ENCODE measurements at regions not wholly inside any gene's neighbourhood (a gene's known extent, or its start where the extent isn't known, plus 50 kb on each side); places are given as distances from the start of the nearest gene placed in this dataset.

- no peak overlapping the region for H3K27ac ChIP-seq (ENCODE audit: insufficient read depth, low read depth, low read length)
- no TSS peak for BruUV-seq (replicated peaks)
- intact Hi-C loops (cut with micrococcal nuclease) (no loop called here), dilution Hi-C loops (cut with MboI; ENCODE audit: extremely low pct_ligation_motif_present, low sequenced_read_pairs) (no loop called here)
- no peaks in the 10 kb centered on the region for H3K27me3 ChIP-seq (ENCODE audit: control insufficient read depth in 2 of 2, insufficient read depth in 2 of 2, low read length in 2 of 2)
- H3K9me3 ChIP-seq (replicated peaks; ENCODE audit: control insufficient read depth, insufficient read depth, low read length), result no peaks in the 10 kb centered on the region
- H3K9me1 ChIP-seq (replicated peaks; ENCODE audit: control insufficient read depth, extremely low read depth, insufficient read depth, low read length), result no peaks in the 10 kb centered on the region
- no peak overlapping the region for H3K4me3 ChIP-seq (replicated peaks in 1 of 3; ENCODE audit: insufficient read depth in 1 of 3, low read depth in 1 of 3, low read length in 3 of 3)
- H3K4me2 ChIP-seq (ENCODE audit: insufficient read depth, low read length), result no peak overlapping the region
- peaks cover 29% of the 10 kb centered on the region for H3K4me1 ChIP-seq (ENCODE audit: control insufficient read depth, extremely low read depth, insufficient read depth, low read length)
- FAIRE-seq (no peak), DNase-seq (ENCODE audit: low read depth, low spot score) (no peak)
- no peaks in the 10 kb centered on the region for H4K20me1 ChIP-seq (replicated peaks; ENCODE audit: control insufficient read depth, extremely low read depth, insufficient read depth, low read length)
- no peaks in the 10 kb centered on the region for H3K79me2 ChIP-seq (ENCODE audit: control insufficient read depth, insufficient read depth, low read length)
- POLR2A ChIA-PET, result no interaction called here
- CTCF ChIA-PET, result no interaction called here
- no peak overlapping the region for H3K9ac ChIP-seq (replicated peaks; ENCODE audit: extremely low read depth, insufficient read depth, low read length)
- H3K36me3 ChIP-seq (ENCODE audit: control insufficient read depth in 2 of 2, extremely low read depth in 1 of 2, insufficient read depth in 2 of 2, low read length in 2 of 2), result no peaks in the 10 kb centered on the region
- H2AFZ ChIP-seq (ENCODE audit: low read depth, low read length), result peak overlapping the region; percentile 85
- TF ChIP-seq MAX (IDR thresholded peaks at IDR 0.05; ENCODE audit: insufficient read depth, insufficient read length), result no peak
- no peak for TF ChIP-seq POLR2A (IDR thresholded peaks at IDR 0.05; ENCODE audit: low read depth, low read length)
- no peak for TF ChIP-seq JUN (IDR thresholded peaks at IDR 0.05; ENCODE audit: borderline replicate concordance, insufficient read depth, insufficient read length, low read depth)
- no peak for TF ChIP-seq FOS (IDR thresholded peaks at IDR 0.05; ENCODE audit: borderline replicate concordance, insufficient read depth, low read length)
- TF ChIP-seq CTCF (IDR thresholded peaks at IDR 0.05; ENCODE audit: extremely low read depth in 1 of 2, insufficient read depth in 1 of 2, low read depth in 1 of 2, low read length in 2 of 2), result no peak
- TF ChIP-seq POLR2AphosphoS5 (IDR thresholded peaks at IDR 0.05; ENCODE audit: insufficient read depth, low read depth, low read length), result no peak
- TF ChIP-seq EZH2 (IDR thresholded peaks at IDR 0.05; ENCODE audit: borderline replicate concordance, low read depth, low read length, severe bottlenecking), result no peak
- no peak for TF ChIP-seq GATA2 (IDR thresholded peaks at IDR 0.05; ENCODE audit: insufficient read depth, insufficient read length, low read depth, low read length)
- no peak for TF ChIP-seq MYC (IDR thresholded peaks at IDR 0.05; ENCODE audit: low read depth, low read length)
These were observed 223.9 kb upstream of the ANKRD50 start for GRCh38 chr4:124936427-124936826.
